ENCODE measurements at regions not wholly inside any gene's neighbourhood (a gene's known extent, or its start where the extent isn't known, plus 50 kb on each side); places are given as distances from the start of the nearest gene placed in this dataset.
"Not testable (repeated sequence)": the region's sequence is repeated elsewhere in the genome, so short reads cannot be mapped to it uniquely, and the experiment has no call there.

- Histone ChIP-seq H3K27ac (ENCODE audit: extremely low read depth, low read depth, low read length) (no peak overlapping the region), H3K36me3 (ENCODE audit: control insufficient read depth in 2 of 2, insufficient read depth in 1 of 2, low read length in 2 of 2) (no peaks in the 10 kb centered on the region), H3K9me3 (ENCODE audit: control insufficient read depth, insufficient read depth, low read depth, low read length) (no peaks in the 10 kb centered on the region; the same call in 1 of the 2 replicates), H3K4me1 (ENCODE audit: control insufficient read depth, insufficient read depth, low read length) (no peaks in the 10 kb centered on the region), H3K4me3 (ENCODE audit: low read depth, low read length) (no peak overlapping the region)
- POLR2A ChIA-PET, result no interaction called here
- TF ChIP-seq PRDM4 (tag by site-specific recombination; IDR thresholded peaks at IDR 0.05), result no peak
- no peak for TF ChIP-seq EGR2 (tag by site-specific recombination; IDR thresholded peaks at IDR 0.05; ENCODE audit: low read depth)
- TF ChIP-seq ZNF610 (tag by site-specific recombination; IDR thresholded peaks at IDR 0.05; ENCODE audit: borderline replicate concordance), result no peak
- TF ChIP-seq ZBTB7A (tag by site-specific recombination; IDR thresholded peaks at IDR 0.05; ENCODE audit: low read depth), result no peak
- TF ChIP-seq ZSCAN5A (tag by site-specific recombination; IDR thresholded peaks at IDR 0.05), result no peak
- no peak for TF ChIP-seq ZNF121 (tag by site-specific recombination; IDR thresholded peaks at IDR 0.05)
- TF ChIP-seq CTCF (tag by site-specific recombination; IDR thresholded peaks at IDR 0.05), result no peak
- TF ChIP-seq PRDM10 (tag by site-specific recombination; IDR thresholded peaks at IDR 0.05), result no peak
- no peak for TF ChIP-seq ZNF146 (tag by site-specific recombination; IDR thresholded peaks at IDR 0.05)
- no peak for TF ChIP-seq ZNF621 (tag by site-specific recombination; IDR thresholded peaks at IDR 0.05)
- no peak for TF ChIP-seq ZNF747 (tag by site-specific recombination; IDR thresholded peaks at IDR 0.05)
- TF ChIP-seq ZNF580 (tag by site-specific recombination; IDR thresholded peaks at IDR 0.05), result no peak
- no peak for TF ChIP-seq GLI2 (tag by site-specific recombination; IDR thresholded peaks at IDR 0.05; ENCODE audit: borderline replicate concordance, low read depth)
- TF ChIP-seq ZNF549 (tag by site-specific recombination; IDR thresholded peaks at IDR 0.05), result no peak
- CTCF ChIA-PET, result interaction anchor here (0.7 kb wide), 2 partner anchors 22 to 233 kb away, joined by 3 to 4 read pairs; no protein-coding TSS in a partner anchor
These were observed 58.1 kb upstream of the TMSB15B start for GRCh38 chrX:103904301-103904700.

GRCh38 chrX:103902606-103903005, 59.8 kb upstream of the TMSB15B start:
- H3K9me3 ChIP-seq (ENCODE audit: control insufficient read depth, insufficient read depth, low read depth, low read length); H3K36me3 ChIP-seq (ENCODE audit: control insufficient read depth in 2 of 2, insufficient read depth in 1 of 2, low read length in 2 of 2); H3K4me1 ChIP-seq (ENCODE audit: control insufficient read depth, insufficient read depth, low read length); CTCF ChIA-PET; H3K4me3 ChIP-seq (ENCODE audit: low read depth, low read length); H3K27ac ChIP-seq (ENCODE audit: extremely low read depth, low read depth, low read length); POLR2A ChIA-PET: not testable (repeated sequence)

Measured in HEK293 (cell line).